CD4-positive, CD25-positive, alpha-beta regulatory T cell (primary cell): ENCODE measurements at regions not wholly inside any gene's neighbourhood (a gene's known extent, or its start where the extent isn't known, plus 50 kb on each side); places are given as distances from the start of the nearest gene placed in this dataset.

Experiments
- ATAC-seq, 2 donors: fragments of 150-1000 bp; cut with Tn5 transposase; one replicate each; pipeline ENCODE4 v1.10.0; 2021; ENCODE audit warnings: low read depth in 2 of 2, moderate number of reproducible peaks in 2 of 2, moderate library complexity in 1 of 2
- DNase-seq, 3 donors: peaks; one replicate each; pipeline versions ENCODE4 v3.0.0 to v3.0.0-alpha.2; 2012 to 2022; ENCODE audit warnings: mixed read lengths in 1 of 3
- H3K27ac ChIP-seq: one replicate; pipeline ENCODE4 v1.7.0; 2013; ENCODE audit warnings: mild to moderate bottlenecking, low read length; ENCODE audit not compliant: insufficient read depth, poor library complexity, severe bottlenecking
- H3K27me3 ChIP-seq: one replicate; pipeline ENCODE4 v1.7.0; 2013; ENCODE audit warnings: low read length; ENCODE audit not compliant: control insufficient read depth, insufficient read depth
- H3K36me3 ChIP-seq: one replicate; pipeline ENCODE4 v1.7.0; 2013; ENCODE audit warnings: mild to moderate bottlenecking, low read length, moderate library complexity; ENCODE audit not compliant: control insufficient read depth, insufficient read depth
- H3K4me1 ChIP-seq: 2 replicates; pipeline ENCODE4 v1.7.0; 2013; ENCODE audit warnings: mild to moderate bottlenecking, low read length; ENCODE audit not compliant: insufficient read depth, control insufficient read depth, poor library complexity, severe bottlenecking
- H3K4me3 ChIP-seq: one replicate; pipeline ENCODE4 v1.7.0; 2013; ENCODE audit warnings: low read depth, mild to moderate bottlenecking, low read length, moderate library complexity
- H3K9me3 ChIP-seq, 2 experiments: 1 replicate in 1 of 2; 2 replicates in 1 of 2; pipeline ENCODE4 v1.7.0; 2013; ENCODE audit warnings: low read length in 2 of 2, mild to moderate bottlenecking in 1 of 2, moderate library complexity in 1 of 2; ENCODE audit not compliant: control insufficient read depth in 2 of 2
- H3K27ac Mint-ChIP-seq, 3 donors: one replicate each; pipeline ENCODE4 v1.8.0; 2020 to 2022; ENCODE audit warnings: mild to moderate bottlenecking in 3 of 3, mixed read lengths in 3 of 3, moderate library complexity in 2 of 3
- H3K27me3 Mint-ChIP-seq: one replicate; pipeline ENCODE4 v1.8.0; 2022; ENCODE audit warnings: mild to moderate bottlenecking, mixed read lengths
- H3K36me3 Mint-ChIP-seq: one replicate; pipeline ENCODE4 v1.8.0; 2020; ENCODE audit warnings: mixed read lengths
- H3K4me1 Mint-ChIP-seq, 4 donors: one replicate each; pipeline ENCODE4 v1.8.0; 2020 to 2022; ENCODE audit warnings: mixed read lengths in 4 of 4, mild to moderate bottlenecking in 1 of 4
- H3K4me3 Mint-ChIP-seq, 4 donors: one replicate each; pipeline ENCODE4 v1.8.0; 2020 to 2022; ENCODE audit warnings: mild to moderate bottlenecking in 4 of 4, mixed read lengths in 4 of 4, moderate library complexity in 3 of 4
- H3K9me3 Mint-ChIP-seq, 7 donors: one replicate each; pipeline ENCODE4 v1.8.0; 2020 to 2022; ENCODE audit warnings: mixed read lengths in 7 of 7, mild to moderate bottlenecking in 3 of 7, moderate library complexity in 2 of 7

GRCh38 chr16:79543219-79543618 is 57.3 kb downstream of the MAF start:
- Histone ChIP-seq H3K9me3 (no peaks in the 10 kb centered on the region), H3K27ac (no peak overlapping the region), H3K36me3 (no peaks in the 10 kb centered on the region), H3K27me3 (peaks cover 3% of the 10 kb centered on the region), H3K4me3 (no peak overlapping the region), H3K4me1 (no peaks in the 10 kb centered on the region)
- peaks cover 0 to 3% (median 0%) of the 10 kb centered on the region in 7 donors for H3K9me3 Mint-ChIP-seq
- H3K4me1 Mint-ChIP-seq: no peaks in the 10 kb centered on the region
- DNase-seq (no peak), ATAC-seq (no peak)
- H3K4me3 Mint-ChIP-seq: no peak overlapping the region
- H3K27ac Mint-ChIP-seq: no peak overlapping the region
- no peaks in the 10 kb centered on the region for H3K36me3 Mint-ChIP-seq
- H3K27me3 Mint-ChIP-seq: peaks cover 12% of the 10 kb centered on the region

- H3K9me3 Mint-ChIP-seq: peaks cover 0 to 3% (median 0%) of the 10 kb centered on the region in 7 donors
- Histone ChIP-seq H3K36me3 (no peaks in the 10 kb centered on the region), H3K4me3 (no peak overlapping the region), H3K9me3 (no peaks in the 10 kb centered on the region), H3K4me1 (no peaks in the 10 kb centered on the region), H3K27me3 (peaks cover 3% of the 10 kb centered on the region), H3K27ac (no peak overlapping the region)
- no peak overlapping the region for H3K4me3 Mint-ChIP-seq
- ATAC-seq (no peak), DNase-seq (no peak)
- H3K27me3 Mint-ChIP-seq: peaks cover 7% of the 10 kb centered on the region
- H3K27ac Mint-ChIP-seq: no peak overlapping the region
- no peaks in the 10 kb centered on the region for H3K4me1 Mint-ChIP-seq
- H3K36me3 Mint-ChIP-seq: no peaks in the 10 kb centered on the region
These were observed 58.2 kb downstream of the MAF start for GRCh38 chr16:79542237-79542774.

GRCh38 chr16:79540825-79541595 is 59.5 kb downstream of the MAF start:
- no peak for ATAC-seq
- H3K9me3 Mint-ChIP-seq: peaks cover 0 to 2% (median 0%) of the 10 kb centered on the region in 7 donors

GRCh38 chr16:79537584-79537983 is 63.0 kb downstream of the MAF start:
- no peaks in the 10 kb centered on the region for H3K36me3 ChIP-seq
- H3K36me3 Mint-ChIP-seq: no peaks in the 10 kb centered on the region
- H3K27me3 ChIP-seq: no peaks in the 10 kb centered on the region
- H3K27me3 Mint-ChIP-seq: peaks cover 7% of the 10 kb centered on the region
- no peaks in the 10 kb centered on the region for H3K4me1 Mint-ChIP-seq
- ATAC-seq: no peak
- no peak overlapping the region for H3K27ac Mint-ChIP-seq
- H3K27ac ChIP-seq: no peak overlapping the region
- H3K4me3 Mint-ChIP-seq: no peak overlapping the region
- H3K9me3 ChIP-seq: no peaks in the 10 kb centered on the region
- no peaks in the 10 kb centered on the region for H3K4me1 ChIP-seq
- H3K9me3 Mint-ChIP-seq: peaks cover 0 to 2% (median 0%) of the 10 kb centered on the region in 7 donors
- no peak overlapping the region for H3K4me3 ChIP-seq
- DNase-seq: no peak

More at GRCh38 chr16:79540825-79541595, 59.5 kb downstream of the MAF start:
- Mint-ChIP-seq H3K27ac (peak overlapping the region in 1 of 3 donors; percentile 77), H3K27me3 (peaks cover 7% of the 10 kb centered on the region), H3K36me3 (no peaks in the 10 kb centered on the region), H3K4me3 (no peak overlapping the region), H3K4me1 (no peaks in the 10 kb centered on the region)
- Histone ChIP-seq H3K36me3 (no peaks in the 10 kb centered on the region), H3K4me1 (no peaks in the 10 kb centered on the region), H3K4me3 (no peak overlapping the region), H3K9me3 (no peaks in the 10 kb centered on the region), H3K27ac (no peak overlapping the region), H3K27me3 (no peaks in the 10 kb centered on the region)
- no peak for DNase-seq

- no peak overlapping the region for H3K27ac ChIP-seq
- no peak for DNase-seq
- Mint-ChIP-seq H3K4me1 (no peaks in the 10 kb centered on the region), H3K4me3 (no peak overlapping the region), H3K9me3 (peaks cover 0 to 2% (median 0%) of the 10 kb centered on the region in 7 donors), H3K27ac (no peak overlapping the region), H3K36me3 (no peaks in the 10 kb centered on the region), H3K27me3 (peaks cover 7% of the 10 kb centered on the region)
- no peaks in the 10 kb centered on the region for H3K9me3 ChIP-seq
- no peaks in the 10 kb centered on the region for H3K4me1 ChIP-seq
- H3K36me3 ChIP-seq: no peaks in the 10 kb centered on the region
- no peak for ATAC-seq
- H3K4me3 ChIP-seq: no peak overlapping the region
- no peaks in the 10 kb centered on the region for H3K27me3 ChIP-seq
These were observed 63.6 kb downstream of the MAF start for GRCh38 chr16:79536958-79537357.

GRCh38 chr16:79535130-79535529 is 65.4 kb downstream of the MAF start:
- Mint-ChIP-seq H3K9me3 (no peaks in the 10 kb centered on the region), H3K4me3 (no peak overlapping the region), H3K27ac (no peak overlapping the region), H3K4me1 (no peaks in the 10 kb centered on the region), H3K27me3 (no peaks in the 10 kb centered on the region), H3K36me3 (no peaks in the 10 kb centered on the region)
- Histone ChIP-seq H3K36me3 (no peaks in the 10 kb centered on the region), H3K27ac (no peak overlapping the region), H3K27me3 (no peaks in the 10 kb centered on the region), H3K4me1 (no peaks in the 10 kb centered on the region), H3K9me3 (no peaks in the 10 kb centered on the region), H3K4me3 (no peak overlapping the region)
- ATAC-seq (no peak), DNase-seq (no peak)

GRCh38 chr16:79534143-79534542 is 66.4 kb downstream of the MAF start:
- ATAC-seq (no peak), DNase-seq (no peak)
- no peak overlapping the region for H3K27ac Mint-ChIP-seq
- Histone ChIP-seq H3K4me3 (no peak overlapping the region), H3K4me1 (no peaks in the 10 kb centered on the region), H3K27ac (no peak overlapping the region), H3K9me3 (no peaks in the 10 kb centered on the region), H3K36me3 (no peaks in the 10 kb centered on the region), H3K27me3 (no peaks in the 10 kb centered on the region)
- H3K4me1 Mint-ChIP-seq: no peaks in the 10 kb centered on the region
- no peaks in the 10 kb centered on the region for H3K9me3 Mint-ChIP-seq
- H3K27me3 Mint-ChIP-seq: no peaks in the 10 kb centered on the region
- H3K4me3 Mint-ChIP-seq: no peak overlapping the region
- no peaks in the 10 kb centered on the region for H3K36me3 Mint-ChIP-seq

- no peak overlapping the region for H3K4me3 Mint-ChIP-seq
- H3K27ac Mint-ChIP-seq: peak overlapping the region in 1 of 3 donors; percentile 63
- no peaks in the 10 kb centered on the region for H3K9me3 Mint-ChIP-seq
- no peaks in the 10 kb centered on the region for H3K27me3 ChIP-seq
- no peaks in the 10 kb centered on the region for H3K9me3 ChIP-seq
- no peaks in the 10 kb centered on the region for H3K27me3 Mint-ChIP-seq
- H3K36me3 ChIP-seq: no peaks in the 10 kb centered on the region
- H3K4me1 Mint-ChIP-seq: no peaks in the 10 kb centered on the region
- DNase-seq (no peak), ATAC-seq (no peak)
- no peak overlapping the region for H3K27ac ChIP-seq
- no peak overlapping the region for H3K4me3 ChIP-seq
- H3K4me1 ChIP-seq: no peaks in the 10 kb centered on the region
- H3K36me3 Mint-ChIP-seq: no peaks in the 10 kb centered on the region
These were observed 67.2 kb downstream of the MAF start for GRCh38 chr16:79533292-79533691.
